GM12878 (cell line): ENCODE measurements at regions not wholly inside any gene's neighbourhood (a gene's known extent, or its start where the extent isn't known, plus 50 kb on each side); places are given as distances from the start of the nearest gene placed in this dataset.
A peak's percentile ranks its signal among the peaks of the same experiment; 100 is the strongest.

Experiments
- ATAC-seq: fragments of 200-7000 bp; cut with Tn5 transposase; 3 replicates; pipeline ENCODE4 v1.9.1; 2020; ENCODE audit warnings: mild to moderate bottlenecking, moderate library complexity
- BruUV-seq: library from RNA; stranded (reverse); fragments of 400-500 nt; replicated peaks from 2 replicates; lab custom pipeline; 2021; lab: Mats Ljungman, UMichigan
- CTCF ChIA-PET: fragments of 300-600 bp; sonication (Branson Sonifier 250); formaldehyde crosslinking; extraction: SDS; loops from one replicate; lab custom pipeline; 2021; ENCODE audit warnings: inconsistent platforms; lab: Yijun Ruan, JAX
- POLR2A ChIA-PET: fragments of 350-600 bp; formaldehyde crosslinking; extraction: SDS; loops from one replicate; lab custom pipeline; 2021; ENCODE audit warnings: inconsistent platforms; lab: Charles Lee
- RAD21 ChIA-PET: fragments of 300-600 bp; sonication (Branson Sonifier 250); formaldehyde crosslinking; loops from one replicate; lab custom pipeline; 2023; ENCODE audit warnings: antibody characterized with exemption; ENCODE audit not compliant: unreplicated experiment; lab: Charles Lee
- SMC1A ChIA-PET: fragments of 300-600 bp; sonication (Branson Sonifier 250); formaldehyde crosslinking; loops from one replicate; lab custom pipeline; 2023; ENCODE audit not compliant: unreplicated experiment, uncharacterized antibody; lab: Charles Lee
- DNase-seq: peaks from one replicate; pipeline ENCODE4 v3.0.0-alpha.2; 2011; ENCODE audit warnings: low read depth, low spot score
- FAIRE-seq: peaks from 3 replicates; lab custom pipeline; 2011; peaks lifted over from hg19 to GRCh38; lab: Jason Lieb, UNC
- H2AFZ ChIP-seq: 2 replicates; pipeline ENCODE4 v1.6.0; 2011; ENCODE audit warnings: low read depth, low read length, control low read depth; ENCODE audit not compliant: control insufficient read depth
- H3K27ac ChIP-seq: 2 replicates; pipeline ENCODE4 v1.5.1; 2011; ENCODE audit warnings: control low read depth; ENCODE audit not compliant: control insufficient read depth, insufficient read depth
- H3K27me3 ChIP-seq, 2 experiments: replicated peaks in 1 of 2; 2 replicates each; pipeline versions ENCODE4 v1.6.0 to v1.6.1; 2011; ENCODE audit warnings: low read length in 1 of 2; ENCODE audit not compliant: control insufficient read depth in 2 of 2, insufficient read depth in 2 of 2
- H3K36me3 ChIP-seq, 2 experiments: 2 replicates each; pipeline ENCODE4 v1.5.1; 2011; ENCODE audit warnings: low read length in 1 of 2; ENCODE audit not compliant: control insufficient read depth in 2 of 2, insufficient read depth in 2 of 2
- H3K4me1 ChIP-seq: 2 replicates; pipeline ENCODE4 v1.6.1; 2011; ENCODE audit warnings: mild to moderate bottlenecking, low read length, moderate library complexity, mixed read lengths; ENCODE audit not compliant: control insufficient read depth, insufficient read depth
- H3K4me2 ChIP-seq: 2 replicates; pipeline ENCODE4 v1.6.0; 2011; ENCODE audit warnings: control low read depth; ENCODE audit not compliant: control insufficient read depth, insufficient read depth
- H3K4me3 ChIP-seq: fragments of 200-600 bp; sonication (generic); 2 replicates; pipeline ENCODE4 v1.5.1; 2016
- H3K79me2 ChIP-seq: 2 replicates; pipeline ENCODE4 v1.6.0; 2011; ENCODE audit warnings: low read length; ENCODE audit not compliant: control insufficient read depth, insufficient read depth
- H3K9ac ChIP-seq: 2 replicates; pipeline ENCODE4 v1.8.0; 2011; ENCODE audit warnings: low read length, control low read depth, mixed read lengths; ENCODE audit not compliant: control insufficient read depth, insufficient read depth
- H3K9me3 ChIP-seq: replicated peaks from 3 replicates; pipeline ENCODE4 v1.5.1; 2011; ENCODE audit warnings: mild to moderate bottlenecking, low read length; ENCODE audit not compliant: control insufficient read depth, insufficient read depth
- H4K20me1 ChIP-seq: 2 replicates; pipeline ENCODE4 v1.6.0; 2011; ENCODE audit not compliant: control insufficient read depth, insufficient read depth
- CBX3 ChIP-seq: fragments of 200-600 bp; sonication (generic); IDR thresholded peaks from 2 replicates; pipeline ENCODE4 v1.6.1; 2016; ENCODE audit warnings: low read depth, borderline replicate concordance
- CBX5 ChIP-seq: sonication (generic); IDR thresholded peaks from 2 replicates; pipeline ENCODE4 v1.6.1; 2016; ENCODE audit warnings: low read depth, moderate library complexity, mild to moderate bottlenecking, inconsistent platforms
- CREB1 ChIP-seq: IDR thresholded peaks from 2 replicates; pipeline ENCODE4 v1.6.1; 2012; ENCODE audit warnings: low read depth, mild to moderate bottlenecking, inconsistent platforms
- HSF1 ChIP-seq: fragments of 150-350 bp; IDR thresholded peaks from 2 replicates; pipeline ENCODE4 v1.6.1; 2014; ENCODE audit warnings: mild to moderate bottlenecking, low read depth, low read length
- IRF4 ChIP-seq: IDR thresholded peaks from 2 replicates; pipeline ENCODE4 v1.6.1; 2011; ENCODE audit warnings: low read depth, low read length
- JUNB ChIP-seq: IDR thresholded peaks from 2 replicates; pipeline ENCODE4 v1.6.1; 2016; ENCODE audit warnings: antibody characterized with exemption, mild to moderate bottlenecking
- NRF1 ChIP-seq: conservative IDR thresholded peaks from 2 replicates; pipeline ENCODE4 v1.6.1; 2011; ENCODE audit warnings: mild to moderate bottlenecking, low read depth, low read length, improper control_type of control experiment
- SMARCA5 ChIP-seq: fragments of 450-650 bp; IDR thresholded peaks from 2 replicates; pipeline ENCODE4 v1.6.1; 2017; ENCODE audit warnings: mild to moderate bottlenecking
- SMC3 ChIP-seq: IDR thresholded peaks from 2 replicates; pipeline ENCODE4 v1.6.1; 2011; ENCODE audit warnings: low read length, improper control_type of control experiment, borderline replicate concordance
- TARDBP ChIP-seq: IDR thresholded peaks from 2 replicates; pipeline ENCODE4 v1.6.1; 2016; ENCODE audit warnings: borderline replicate concordance
- TCF12 ChIP-seq: IDR thresholded peaks from 2 replicates; pipeline ENCODE4 v1.6.1; 2011; ENCODE audit warnings: low read depth, mild to moderate bottlenecking, low read length
- WGBS: methylation state at CpG from one replicate; pipeline ENCODE4 v1.1.6; 2016; ENCODE audit warnings: low lambda C conversion rate; ENCODE audit not compliant: insufficient replicate concordance, insufficient coverage; ENCODE audit errors: missing lambda C conversion rate; 5-methylcytosine and 5-hydroxymethylcytosine counted together
- in situ Hi-C: fragments of 300-500 bp; cut with MboI; formaldehyde crosslinking; loops from 9 replicates; pipeline ENCODE4 v1.14.3; 2018; ENCODE audit warnings: mixed read lengths
- intact Hi-C: fragments of 100-400 bp; cut with micrococcal nuclease; formaldehyde crosslinking; loops from one replicate; pipeline ENCODE4 v1.14.2; 2022; ENCODE audit not compliant: unreplicated experiment

GRCh38 chr11:29351301-29351873 is 665.4 kb downstream of the KCNA4 start:
- ChIA-PET SMC1A (no interaction called here), CTCF (interaction anchor here (1.9 kb wide), 1 partner anchor 8 kb away, joined by 13 read pairs; no protein-coding TSS in a partner anchor), RAD21 (no interaction called here)
- no TSS peak for BruUV-seq
- no peak overlapping the region for H2AFZ ChIP-seq
- no peaks in the 10 kb centered on the region for H3K27me3 ChIP-seq
- H4K20me1 ChIP-seq = no peaks in the 10 kb centered on the region
- in situ Hi-C loops = no loop called here
- no peak overlapping the region for H3K27ac ChIP-seq
- no peaks in the 10 kb centered on the region for H3K36me3 ChIP-seq
- WGBS = 0% methylated on average over 1 of the region's 1 CpG
- intact Hi-C loops = no loop called here
- H3K4me2 ChIP-seq = no peak overlapping the region
- H3K79me2 ChIP-seq = no peaks in the 10 kb centered on the region
- ATAC-seq (peak; percentile 35; the same call in 2 of the 3 replicates), DNase-seq (no peak)
- H3K9me3 ChIP-seq = no peaks in the 10 kb centered on the region
- no peak overlapping the region for H3K9ac ChIP-seq
- no peaks in the 10 kb centered on the region for H3K4me1 ChIP-seq
- no peak for TF ChIP-seq TARDBP
- TF ChIP-seq, all 136 proteins: peak for 0
- FAIRE-seq = no peak
- POLR2A ChIA-PET = no interaction called here
- H3K4me3 ChIP-seq = no peak overlapping the region

GRCh38 chr11:29343465-29344333 is 673.1 kb downstream of the KCNA4 start:
- Histone ChIP-seq H3K36me3 (no peaks in the 10 kb centered on the region), H3K9ac (no peak overlapping the region), H4K20me1 (no peaks in the 10 kb centered on the region), H3K79me2 (no peaks in the 10 kb centered on the region), H3K27me3 (no peaks in the 10 kb centered on the region), H3K4me3 (no peak overlapping the region), H3K4me1 (no peaks in the 10 kb centered on the region), H3K4me2 (no peak overlapping the region), H2AFZ (no peak overlapping the region), H3K27ac (no peak overlapping the region), H3K9me3 (no peaks in the 10 kb centered on the region)
- DNase-seq (no peak), ATAC-seq (peak; percentile 98), FAIRE-seq (peak; percentile 74)
- SMC1A ChIA-PET = interaction anchor here (0.9 to 1.0 kb wide), 2 partner anchors 14 to 799 kb away, joined by 3 to 5 read pairs; no protein-coding TSS in a partner anchor
- BruUV-seq = no TSS peak
- intact Hi-C loops = loop anchor here (5.0 to 10.0 kb wide), 2 partner anchors 799 to 1571 kb away; no protein-coding TSS in a partner anchor
- RAD21 ChIA-PET = interaction anchor here (0.7 to 1.5 kb wide), 2 partner anchors 800 to 802 kb away, joined by 3 read pairs; no protein-coding TSS in a partner anchor
- in situ Hi-C loops = loop anchor here (25.0 kb wide), 1 partner anchor 656 kb away; no protein-coding TSS in a partner anchor
- 5% methylated on average over 8 of the region's 8 CpGs for WGBS
- POLR2A ChIA-PET = no interaction called here
- CTCF ChIA-PET = interaction anchor here (0.6 to 1.8 kb wide), 22 partner anchors 9 to 1644 kb away, joined by 3 to 21 read pairs (median 3); no protein-coding TSS in a partner anchor
- TF ChIP-seq NRF1 (no peak), HSF1 (no peak), JUNB (no peak), SMARCA5 (no peak), CBX3 (no peak), CBX5 (no peak), IRF4 (no peak), SMC3 (peak; percentile 45; the same call in 1 of the 2 replicates), CREB1 (no peak), TCF12 (0 out of 2 replicates have a peak, but pooled peaks have one; percentile 53)
